NCI-H748 (cell line): ENCODE measurements at regions not wholly inside any gene's neighbourhood (a gene's known extent, or its start where the extent isn't known, plus 50 kb on each side); places are given as distances from the start of the nearest gene placed in this dataset.
"Not testable (repeated sequence)": the region's sequence is repeated elsewhere in the genome, so short reads cannot be mapped to it uniquely, and the experiment has no call there.

Experiments used
- DNase-seq: peaks from one replicate; lab custom pipeline; 2025; ENCODE audit not compliant: unreplicated experiment; lab: John Stamatoyannopoulos, UW

DNA sequence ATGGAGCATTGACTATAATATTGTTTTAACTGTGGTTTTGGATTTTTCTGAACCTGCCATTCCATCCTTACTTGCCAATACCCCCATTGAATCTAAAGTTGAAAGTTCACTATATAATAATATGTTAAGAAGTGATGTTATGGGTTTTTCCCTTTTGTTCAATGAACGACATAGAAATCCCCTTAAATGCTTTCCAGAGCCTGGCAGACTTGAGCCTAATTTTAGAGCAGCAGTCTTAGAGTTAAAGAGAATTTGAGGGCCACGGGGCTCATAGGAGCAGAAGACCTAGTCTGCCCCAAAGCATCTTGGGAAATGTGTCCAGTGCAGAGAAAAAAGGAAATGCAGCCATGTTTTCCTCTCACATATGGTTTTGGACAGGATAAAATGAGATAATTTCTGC is 146.1 kb upstream of the SLC44A1 start:
- no peak for DNase-seq

DNA sequence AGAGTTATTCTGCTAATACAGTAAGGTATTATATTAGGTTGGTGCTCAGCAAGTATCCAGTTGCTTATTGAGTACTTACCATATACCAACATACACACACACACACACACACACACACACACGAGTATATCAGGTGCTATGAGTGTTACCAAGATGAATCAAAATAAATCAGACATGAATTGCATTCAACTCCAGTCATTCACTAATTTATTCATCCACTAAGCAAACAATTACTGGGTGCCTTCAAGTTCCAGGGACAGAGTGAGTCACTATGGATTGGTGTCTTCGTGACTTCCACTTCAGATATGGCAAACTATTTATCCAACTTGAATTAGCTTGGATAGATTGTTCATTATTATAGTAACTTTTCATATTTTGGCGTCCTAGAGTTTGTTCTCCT is 140.7 kb upstream of the SLC44A1 start:
- no peak for DNase-seq

DNA sequence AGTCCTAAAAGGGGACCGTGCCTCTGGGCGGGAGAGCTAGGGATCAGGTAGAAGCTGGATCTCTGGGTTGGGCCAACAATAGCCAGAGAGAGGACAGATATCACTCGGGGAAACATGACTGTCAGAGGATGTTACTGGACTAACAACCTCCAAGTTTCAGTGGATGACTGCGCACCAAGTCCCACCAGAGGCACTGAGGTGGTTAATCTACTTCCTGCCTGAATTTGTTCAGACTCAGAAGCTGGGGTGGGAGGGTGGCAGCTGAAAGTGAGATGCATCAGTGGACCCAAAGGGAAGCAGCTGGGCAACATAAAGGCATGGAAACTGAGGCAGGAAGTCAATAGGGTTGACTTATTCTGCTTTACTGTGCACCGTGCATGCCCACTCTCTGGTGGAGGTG is 130.1 kb upstream of the SLC44A1 start:
- DNase-seq = no peak

DNA sequence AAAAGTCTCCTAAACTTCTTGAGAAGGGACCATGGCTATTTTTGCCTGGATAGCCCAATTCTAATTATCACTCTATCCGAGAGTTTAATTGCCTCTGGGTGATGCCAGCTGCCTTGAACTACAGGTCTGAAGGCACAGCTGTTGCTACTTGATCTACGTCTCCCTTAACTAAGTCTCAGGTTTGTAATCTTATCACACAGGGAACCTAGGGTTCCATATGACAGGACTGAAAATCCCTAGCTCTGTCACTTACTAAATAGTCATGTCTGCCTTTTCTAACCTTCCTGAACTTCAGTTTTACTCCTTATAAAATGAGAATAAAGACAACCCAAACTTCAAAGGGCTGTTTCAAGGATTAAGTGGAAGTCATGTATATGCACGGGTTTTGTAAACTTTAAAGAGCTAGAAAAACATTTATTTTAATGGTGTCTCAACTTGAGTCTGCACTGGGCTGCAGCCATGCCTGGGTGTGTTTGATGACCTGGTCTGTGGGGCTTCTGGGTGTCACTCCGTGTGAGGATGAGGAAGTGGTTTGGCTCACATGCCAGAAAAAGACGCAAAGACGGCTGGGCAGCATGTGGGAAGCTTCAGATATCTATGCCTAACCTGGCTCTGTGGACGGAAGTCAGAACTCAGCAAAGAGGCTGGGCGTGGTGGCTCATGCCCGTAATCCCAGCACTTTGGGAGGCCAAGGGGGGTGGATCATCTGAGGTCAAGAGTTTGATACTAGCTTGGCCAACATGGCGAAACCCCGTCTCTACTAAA is 129.3 kb upstream of the SLC44A1 start:
- DNase-seq = no peak

DNA sequence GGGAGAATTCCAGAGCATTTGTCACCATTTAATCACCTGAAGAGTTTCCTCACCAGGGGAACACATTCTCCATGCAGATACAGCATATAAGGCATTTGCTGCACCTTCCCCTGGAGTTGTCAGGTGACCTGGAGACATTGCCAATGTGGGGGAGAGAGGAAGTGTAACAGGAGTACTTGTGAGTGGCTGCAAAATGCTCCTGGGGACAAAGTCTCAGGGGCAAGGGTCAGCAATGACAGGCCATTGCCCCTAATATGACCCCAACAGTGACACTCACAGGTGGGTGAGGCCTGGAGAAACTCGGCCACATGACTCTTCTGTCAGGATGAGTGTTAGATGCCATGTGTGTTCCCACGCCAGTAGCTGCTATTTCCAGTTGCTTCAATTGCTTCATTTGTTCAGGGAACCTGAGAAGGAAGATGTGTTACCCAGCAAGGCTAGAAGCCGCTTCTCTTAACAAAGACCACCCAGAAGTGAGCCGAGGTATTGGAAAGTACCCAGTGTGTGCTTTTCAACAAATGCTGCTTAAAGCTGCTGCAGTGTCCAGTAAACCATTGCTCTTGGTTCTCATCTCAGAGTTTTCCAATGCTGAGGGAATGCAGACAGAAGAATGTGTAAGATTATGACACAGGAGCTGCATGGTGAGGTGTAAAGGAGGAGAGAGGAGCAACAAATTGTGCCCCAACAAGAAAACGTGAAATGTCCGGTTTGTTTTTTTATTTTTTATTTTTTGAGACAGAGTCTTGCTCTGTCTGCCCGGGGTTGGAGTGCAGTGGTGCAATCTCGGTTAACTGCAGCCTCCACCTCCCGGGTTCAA is 128.2 kb upstream of the SLC44A1 start:
- no peak for DNase-seq

DNA sequence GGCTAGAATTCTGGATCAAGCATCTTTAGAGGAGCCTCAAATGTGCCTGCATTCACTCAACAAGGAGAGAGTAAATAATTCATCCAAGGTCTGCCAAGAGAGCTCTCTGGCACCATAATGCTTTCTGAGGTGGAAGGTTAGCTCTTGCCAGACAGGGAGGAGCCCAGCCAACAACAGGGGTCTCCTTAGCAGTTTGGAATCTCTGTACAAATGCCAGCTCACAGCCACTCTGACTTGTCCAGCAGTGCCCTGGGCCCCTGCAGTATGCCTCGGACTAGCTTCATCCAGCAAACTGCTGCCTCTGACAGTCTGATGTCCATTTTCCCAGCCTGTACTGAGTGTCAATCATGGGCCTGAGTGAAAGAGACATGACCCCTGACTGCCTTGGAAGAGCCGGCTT is 127.2 kb upstream of the SLC44A1 start:
- no peak for DNase-seq

DNA sequence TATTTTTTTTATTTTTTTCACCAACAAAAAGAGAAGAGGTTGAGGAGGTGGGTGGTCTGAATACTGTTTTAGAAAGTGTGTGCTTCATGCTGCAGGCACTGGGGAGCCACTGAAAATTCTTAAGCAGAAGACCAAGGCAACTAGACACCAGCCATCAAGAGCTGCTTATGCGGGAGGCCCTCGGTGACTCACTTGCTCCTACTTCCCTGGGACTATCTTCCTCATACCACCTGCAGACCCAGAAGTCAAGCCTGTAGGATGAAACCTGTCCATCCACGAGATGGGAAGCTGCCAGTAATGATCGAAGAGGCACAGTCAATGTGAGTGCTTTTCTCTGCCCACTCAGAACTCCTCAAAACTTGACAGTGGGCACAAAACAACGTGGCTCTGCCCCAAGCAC is 125.8 kb upstream of the SLC44A1 start:
- DNase-seq = no peak

DNA sequence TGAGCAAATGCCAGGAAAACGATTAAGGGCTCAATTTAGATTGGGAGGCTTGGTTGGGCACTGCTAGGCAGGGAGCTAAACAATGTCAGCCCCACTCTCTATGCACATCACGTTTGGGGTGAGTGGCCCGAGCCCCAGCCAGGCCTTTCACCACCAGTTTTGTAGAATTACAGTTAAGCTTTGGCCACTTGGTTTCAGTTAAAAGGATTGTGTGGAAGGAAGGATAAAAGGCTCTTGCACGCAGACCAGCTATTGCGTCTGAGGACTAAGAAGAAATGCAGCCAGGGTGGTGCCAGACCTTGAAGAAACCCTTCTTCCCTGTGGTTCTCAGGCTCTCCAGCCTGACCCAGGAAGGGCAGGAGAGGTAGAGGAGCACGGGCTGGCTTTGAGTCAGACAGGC is 125.3 kb upstream of the SLC44A1 start:
- DNase-seq = no peak

DNA sequence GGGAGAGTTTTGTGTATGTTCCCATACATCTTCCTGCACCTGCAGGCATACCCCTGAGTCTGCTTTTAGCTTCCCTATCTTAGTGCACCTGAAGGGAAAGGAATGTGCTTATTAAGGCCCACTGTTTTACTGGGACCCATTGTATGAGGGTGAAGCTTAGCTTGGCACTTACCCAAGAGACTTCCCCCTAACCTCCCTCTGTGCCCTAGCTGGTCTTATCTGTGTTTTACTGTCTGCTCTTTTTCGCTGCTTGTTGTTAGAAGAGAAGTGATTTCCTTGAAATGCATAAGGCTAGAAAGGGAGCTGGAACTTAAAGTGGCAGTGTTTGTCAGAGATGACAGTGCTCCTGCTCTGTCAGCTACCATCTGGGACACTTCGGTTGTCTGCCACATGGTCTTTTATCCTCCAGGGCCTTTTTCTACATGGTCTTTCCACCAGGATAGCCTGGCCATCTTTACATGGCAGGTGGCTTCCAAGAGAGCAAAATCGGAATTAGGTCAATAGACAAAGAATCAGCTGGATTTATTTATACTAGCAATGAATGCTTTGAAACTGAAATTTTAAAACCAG is 122.5 kb upstream of the SLC44A1 start:
- no peak for DNase-seq

DNA sequence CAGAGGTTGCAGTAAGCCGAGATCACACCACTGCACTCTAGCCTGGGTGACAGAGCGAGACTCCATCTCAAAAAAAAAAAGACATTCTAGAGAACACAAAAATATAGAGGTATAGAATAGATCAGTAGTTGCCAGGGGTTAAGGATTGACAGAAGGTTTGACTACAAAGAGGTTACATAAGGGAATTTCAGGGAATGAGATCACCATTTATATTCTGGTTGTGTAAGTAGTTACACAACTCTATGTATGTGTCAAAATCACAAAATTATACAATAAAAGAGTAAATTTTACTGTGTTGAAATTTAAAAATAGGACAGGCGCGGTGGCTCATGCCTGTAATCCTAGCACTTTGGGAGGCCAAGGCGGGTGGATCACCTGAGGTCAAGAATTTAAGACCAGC is 119.9 kb upstream of the SLC44A1 start:
- DNase-seq = not testable (repeated sequence)

DNA sequence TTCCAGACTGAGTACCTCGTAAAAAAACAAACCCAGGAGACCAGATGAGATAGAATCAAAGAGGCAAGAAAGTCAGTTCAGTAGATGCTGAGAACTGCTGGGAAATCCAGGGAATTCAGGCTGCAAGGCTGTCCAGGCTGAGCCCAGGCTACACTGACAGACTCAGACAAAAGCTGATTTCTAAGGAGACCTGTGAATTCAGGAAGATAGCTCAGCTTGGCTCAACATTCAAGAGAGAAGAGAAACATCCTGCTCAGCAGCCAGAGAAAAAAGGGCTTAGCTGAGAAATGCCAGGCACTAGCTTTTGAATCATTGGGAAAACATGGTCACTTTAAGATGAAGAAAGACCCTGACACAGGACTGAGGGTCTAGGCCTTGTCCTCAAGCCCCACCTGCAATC is 118.2 kb upstream of the SLC44A1 start:
- no peak for DNase-seq

DNA sequence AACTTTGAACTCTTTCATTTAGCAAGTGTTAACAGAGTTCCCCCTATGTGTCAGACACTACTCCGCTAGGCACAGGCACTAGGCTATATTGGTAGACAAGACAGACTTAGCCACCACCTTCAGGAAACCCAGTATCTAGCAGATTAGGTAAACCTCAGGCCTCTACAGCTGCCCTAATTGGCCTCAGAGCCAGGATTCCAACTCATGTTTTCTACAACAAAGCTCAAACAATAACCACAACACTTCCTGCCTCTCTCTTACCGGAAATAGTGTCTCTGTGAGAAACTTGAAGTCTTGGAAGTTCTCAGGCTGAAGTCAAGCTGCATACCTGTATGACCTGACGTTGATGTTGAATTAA is 116.6 kb upstream of the SLC44A1 start:
- DNase-seq = no peak

DNA sequence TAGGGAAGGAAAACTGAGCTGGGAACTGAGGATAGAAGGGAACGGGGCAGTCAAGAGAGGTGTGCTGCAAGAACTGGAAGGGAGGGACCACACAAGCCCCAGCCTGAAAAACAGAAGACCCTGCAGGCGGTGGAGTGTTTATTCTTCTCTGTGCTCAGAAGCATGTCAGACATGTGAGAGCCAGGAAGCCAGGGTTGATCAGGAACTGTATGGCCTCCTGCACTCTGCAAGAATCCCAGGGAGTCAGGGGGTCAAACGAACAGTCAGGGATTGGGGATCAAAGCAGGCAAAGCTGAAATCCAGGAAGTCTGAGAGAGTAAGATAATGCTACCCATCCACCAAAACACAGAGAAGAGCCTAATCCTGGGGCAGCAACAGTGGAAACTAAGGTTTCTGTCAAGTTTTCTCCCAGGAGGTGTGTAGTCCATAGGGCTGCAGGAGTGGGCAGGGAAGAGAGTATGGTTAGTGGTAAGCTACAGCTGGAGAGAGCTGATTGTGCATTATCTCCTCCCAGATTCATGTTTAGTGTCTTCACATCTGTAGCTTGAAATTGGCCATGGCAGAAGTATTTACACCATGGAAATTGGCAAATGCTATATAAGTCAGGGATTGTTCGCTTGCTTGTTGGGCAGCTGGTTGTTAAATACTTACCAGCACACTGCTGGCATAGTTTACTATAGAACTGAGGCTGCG is 115.4 kb upstream of the SLC44A1 start:
- no peak for DNase-seq

DNA sequence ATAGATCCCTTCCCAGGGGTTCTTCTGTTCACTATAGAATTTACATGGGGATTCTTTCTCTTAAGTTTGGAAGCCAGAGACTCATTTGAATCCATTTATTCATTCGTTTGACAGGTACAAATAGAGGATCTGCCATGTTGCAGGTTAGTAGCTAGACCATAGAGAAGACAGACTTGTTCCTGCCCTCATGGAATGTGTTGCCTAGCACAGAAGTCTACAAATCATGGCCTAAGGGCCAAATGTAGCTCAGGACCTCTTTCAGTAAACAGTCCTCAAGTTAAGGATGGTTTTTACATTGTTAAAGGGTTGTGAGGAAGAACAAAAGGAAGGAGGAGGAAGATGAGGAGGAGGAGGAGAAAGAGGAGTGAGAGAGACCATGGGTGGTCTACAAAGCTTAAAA is 114.7 kb upstream of the SLC44A1 start:
- DNase-seq = no peak

DNA sequence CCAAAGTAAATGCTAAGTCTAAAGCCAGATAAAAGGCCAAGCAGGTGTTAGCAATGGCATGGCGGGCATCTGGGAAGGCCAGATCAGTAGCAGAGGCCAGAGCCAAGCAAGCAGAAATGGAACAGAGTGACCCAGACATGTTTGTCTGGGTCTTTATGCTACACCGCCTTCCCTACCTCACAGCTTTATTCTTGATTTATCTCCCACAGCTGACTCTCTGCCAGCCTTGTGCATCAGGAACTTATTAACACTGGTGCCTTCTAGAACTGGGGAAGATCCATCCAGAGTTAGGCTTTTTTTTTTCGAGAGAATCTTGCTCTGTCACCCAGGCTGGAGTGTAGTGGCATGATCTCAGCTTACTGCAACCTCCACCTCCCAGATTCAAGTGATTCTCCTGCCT is 112.5 kb upstream of the SLC44A1 start:
- no peak for DNase-seq

DNA sequence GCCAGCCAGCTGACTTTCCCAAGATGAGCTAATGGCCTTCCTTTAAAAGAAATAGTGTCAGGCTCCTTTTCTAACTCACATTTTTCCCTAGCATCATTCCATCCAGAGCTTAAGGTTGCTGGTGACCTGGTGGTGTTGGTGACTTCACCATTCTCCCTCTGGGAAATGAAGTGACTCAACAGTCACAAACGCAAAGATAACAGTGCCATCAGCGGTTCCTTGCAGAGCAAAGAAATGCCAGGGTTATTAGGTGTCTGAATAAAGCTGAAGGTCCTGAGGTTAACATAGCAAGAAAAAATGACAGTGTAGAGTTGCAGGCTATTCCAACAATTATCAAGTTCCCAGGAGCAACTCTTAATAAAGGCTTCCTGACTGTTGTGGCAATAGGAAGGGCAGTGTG is 111.8 kb upstream of the SLC44A1 start:
- DNase-seq = no peak

DNA sequence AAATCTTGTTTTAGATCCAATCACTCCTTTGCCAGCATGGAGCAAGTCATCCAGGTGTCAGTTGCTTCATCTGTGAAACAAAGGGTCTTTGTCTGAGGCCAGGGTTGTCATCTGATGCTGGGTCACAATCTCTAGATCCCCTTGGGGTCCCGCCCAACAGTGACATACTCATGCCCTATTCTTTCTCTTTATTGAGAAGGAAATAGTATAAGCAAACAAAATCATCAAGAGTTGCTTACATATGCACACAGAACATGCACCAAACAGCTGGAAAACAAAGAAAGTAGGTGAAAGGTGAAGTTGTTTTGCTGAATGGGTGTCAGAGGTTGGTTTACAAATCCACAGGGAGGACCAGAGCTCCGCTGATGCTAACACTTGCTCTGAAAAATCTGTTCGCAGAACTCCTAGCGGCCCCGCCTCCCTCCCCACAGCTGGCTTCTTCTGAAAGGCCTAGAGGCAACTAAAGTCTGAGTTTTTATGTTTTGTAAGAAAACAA is 106.1 kb upstream of the SLC44A1 start:
- peak; percentile 97 for DNase-seq

DNA sequence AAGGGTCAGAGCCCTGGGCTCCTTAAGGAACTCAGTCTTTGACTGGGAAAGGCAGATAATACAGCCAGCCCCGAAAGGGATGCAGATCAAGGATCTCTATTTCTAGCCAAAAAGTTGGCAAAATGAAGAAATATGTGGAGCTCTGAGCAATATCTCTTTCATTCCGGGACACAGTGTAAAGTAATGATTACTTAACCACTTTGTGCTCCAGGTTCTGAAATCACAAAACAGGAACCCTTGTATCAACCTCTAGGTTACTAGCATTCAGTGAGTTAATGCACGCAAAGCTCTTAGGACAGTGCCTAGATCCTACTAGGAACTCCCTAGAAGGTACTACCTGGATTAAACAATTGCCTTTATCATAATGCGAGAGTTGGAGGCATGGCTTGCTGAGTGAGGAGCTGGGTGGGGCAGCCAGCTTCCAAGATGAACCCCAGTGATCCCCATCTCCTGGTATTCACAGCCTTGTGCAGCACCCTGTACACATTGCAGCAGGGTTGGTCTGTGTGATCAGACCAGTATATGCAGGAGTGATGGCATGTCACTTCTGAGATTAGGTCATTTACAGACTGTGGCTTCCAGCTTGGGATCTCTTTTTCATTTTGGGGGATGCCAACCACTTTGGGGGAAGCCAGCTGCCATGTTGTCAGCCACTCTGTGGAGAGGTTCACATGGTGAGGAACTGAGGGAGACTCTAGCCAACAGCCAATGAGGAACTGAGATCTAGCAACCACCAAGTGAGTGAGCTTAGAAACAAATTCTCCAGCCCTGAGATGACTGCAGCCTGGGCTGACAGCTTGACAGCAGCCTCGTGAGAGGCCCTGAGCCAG is 103.1 kb upstream of the SLC44A1 start:
- no peak for DNase-seq

DNA sequence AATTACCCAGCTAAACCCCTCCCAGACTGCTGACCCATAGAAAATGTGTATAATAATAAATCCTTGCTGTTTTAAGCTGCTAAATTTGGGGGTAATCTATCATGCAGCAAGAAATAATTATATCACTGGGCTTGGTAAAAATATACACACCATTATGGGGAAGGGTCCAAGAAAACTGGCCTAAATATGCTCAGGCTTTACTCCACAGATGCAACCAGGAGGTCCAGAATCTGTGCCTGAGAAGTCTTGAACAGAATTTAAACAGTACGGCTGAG is 102.5 kb upstream of the SLC44A1 start:
- DNase-seq = no peak

DNA sequence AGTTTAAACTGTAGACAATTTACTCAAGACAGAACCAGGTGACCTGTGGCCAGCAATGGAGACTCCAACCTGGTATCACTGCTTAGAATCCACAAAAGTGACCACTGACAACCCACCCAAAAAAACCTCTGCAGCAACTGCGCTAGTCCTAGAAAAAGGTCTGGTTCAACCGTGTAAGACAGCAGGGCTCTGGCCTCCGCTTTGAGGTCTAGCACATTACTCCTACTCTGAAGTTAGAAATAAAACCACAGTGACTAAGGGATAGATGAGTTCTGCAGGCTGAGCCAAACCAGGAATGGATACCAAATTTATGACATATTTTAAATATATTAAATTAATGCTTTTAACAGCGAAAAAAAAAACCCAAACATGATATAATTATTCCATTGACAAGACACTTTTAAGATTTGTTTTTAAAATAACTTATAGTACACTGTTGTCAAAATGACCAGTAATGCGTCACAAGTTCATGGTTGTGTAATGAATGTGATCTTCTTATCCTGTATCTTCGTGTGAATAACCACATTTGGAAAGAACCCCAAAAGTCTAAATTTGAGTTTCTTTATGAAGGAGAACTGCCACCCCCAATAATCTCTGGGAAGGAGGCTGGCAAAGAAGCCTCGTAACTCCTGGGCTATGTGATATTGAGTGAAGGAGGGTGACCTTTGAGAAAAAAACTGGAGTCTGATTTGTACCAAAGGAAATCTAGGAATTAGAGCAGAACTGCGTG is 101.9 kb upstream of the SLC44A1 start:
- no peak for DNase-seq

DNA sequence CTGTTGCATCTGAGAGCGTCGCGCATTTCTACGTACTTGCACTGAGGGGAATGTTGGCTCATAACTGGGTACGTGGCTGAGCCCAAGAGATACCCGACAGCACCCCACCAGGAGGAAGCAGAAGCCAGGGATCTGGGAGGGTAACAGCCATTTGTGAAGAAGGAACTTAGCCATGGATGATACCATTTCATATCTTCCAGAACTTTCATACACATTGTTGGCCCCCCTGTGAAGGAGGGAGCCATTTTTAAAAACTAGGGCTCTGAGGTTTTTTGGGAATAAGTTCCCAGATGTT is 101.4 kb upstream of the SLC44A1 start:
- DNase-seq = no peak
